ENCODE measurements at regions not wholly inside any gene's neighbourhood (a gene's known extent, or its start where the extent isn't known, plus 50 kb on each side); places are given as distances from the start of the nearest gene placed in this dataset.

- TF ChIP-seq CTCF (IDR thresholded peaks at IDR 0.05) (no peak), POLR2A (IDR thresholded peaks at IDR 0.05) (no peak), EP300 (IDR thresholded peaks at IDR 0.05) (no peak)
Measured at GRCh38 chr7:52340067-52340466, 695.4 kb upstream of the POM121L12 start.
